ENCODE measurements at regions not wholly inside any gene's neighbourhood (a gene's known extent, or its start where the extent isn't known, plus 50 kb on each side); places are given as distances from the start of the nearest gene placed in this dataset.

- Histone ChIP-seq H3K4me3 (no peak overlapping the region), H2AFZ (ENCODE audit: low read depth, low read length) (no peak overlapping the region), H4K20me1 (replicated peaks; ENCODE audit: control insufficient read depth, insufficient read depth, low read length) (no peaks in the 10 kb centered on the region), H3K9me3 (replicated peaks; ENCODE audit: control insufficient read depth, insufficient read depth, low read depth, low read length) (no peaks in the 10 kb centered on the region), H3K4me1 (replicated peaks in 1 of 2; ENCODE audit: control insufficient read depth in 2 of 2, insufficient read depth in 2 of 2, low read length in 2 of 2) (no peaks in the 10 kb centered on the region), H3K27ac (ENCODE audit: extremely low read depth, low read depth, low read length) (no peak overlapping the region), H3K9me1 (ENCODE audit: control insufficient read depth, insufficient read depth, low read length) (no peaks in the 10 kb centered on the region), H3K79me2 (ENCODE audit: control insufficient read depth, insufficient read depth, low read length) (no peaks in the 10 kb centered on the region), H3K27me3 (ENCODE audit: control insufficient read depth in 2 of 2, insufficient read depth in 2 of 2, low read length in 2 of 2) (no peaks in the 10 kb centered on the region), H3K9ac (ENCODE audit: insufficient read depth in 1 of 2, low read depth in 2 of 2, low read length in 2 of 2) (no peak overlapping the region), H3K36me3 (ENCODE audit: control insufficient read depth, insufficient read depth, low read length) (no peaks in the 10 kb centered on the region), H3K4me2 (ENCODE audit: insufficient read depth, low read length) (no peak overlapping the region)
- ATAC-seq (no peak), DNase-seq (ENCODE audit: extremely low read depth in 1 of 4, low spot score in 3 of 4) (no peak), FAIRE-seq (no peak)
- intact Hi-C loops (cut with micrococcal nuclease), result no loop called here
- in situ Hi-C loops (cut with MboI), result no loop called here
- POLR2A ChIA-PET, result no interaction called here
- CTCF ChIA-PET (ENCODE audit: low intra/inter-chr PET ratio), result no interaction called here
- WGBS (ENCODE audit: insufficient coverage, low coverage, missing lambda C conversion rate), result 0% methylated on average over 4 of the region's 4 CpGs
- no TSS peak for BruUV-seq (replicated peaks)
- TF ChIP-seq HIVEP1 (CRISPR knock-in tag; IDR thresholded peaks at IDR 0.05) (no peak), BCLAF1 (IDR thresholded peaks at IDR 0.05; ENCODE audit: borderline replicate concordance in 1 of 2, control insufficient read depth in 1 of 2, low read depth in 2 of 2, low read length in 1 of 2) (no peak), POLR3A (IDR thresholded peaks at IDR 0.05; ENCODE audit: borderline replicate concordance, extremely low read depth, insufficient read depth, insufficient read length) (no peak), ZNF699 (CRISPR knock-in tag; IDR thresholded peaks at IDR 0.05; ENCODE audit: insufficient replicate concordance) (no peak), ZNF668 (CRISPR knock-in tag; IDR thresholded peaks at IDR 0.05) (no peak), ZNF347 (CRISPR knock-in tag; IDR thresholded peaks at IDR 0.05; ENCODE audit: low read depth) (no peak), TOE1 (IDR thresholded peaks at IDR 0.05; ENCODE audit: borderline replicate concordance) (no peak), TOE1 (CRISPR knock-in tag; IDR thresholded peaks at IDR 0.05; ENCODE audit: borderline replicate concordance, low read depth) (no peak), EP300 (IDR thresholded peaks at IDR 0.05; ENCODE audit: low read length) (no peak), CXXC5 (CRISPR knock-in tag; IDR thresholded peaks at IDR 0.05) (no peak), E4F1 (CRISPR knock-in tag; IDR thresholded peaks at IDR 0.05; ENCODE audit: borderline replicate concordance) (no peak), ZC3H8 (IDR thresholded peaks at IDR 0.05) (no peak), PTRF (tag; IDR thresholded peaks at IDR 0.05) (no peak), ELF2 (CRISPR knock-in tag; IDR thresholded peaks at IDR 0.05) (no peak), HNRNPK (IDR thresholded peaks at IDR 0.05; ENCODE audit: low read depth, low read length, poor library complexity, severe bottlenecking) (no peak)
- TF ChIP-seq, protein P1, sequence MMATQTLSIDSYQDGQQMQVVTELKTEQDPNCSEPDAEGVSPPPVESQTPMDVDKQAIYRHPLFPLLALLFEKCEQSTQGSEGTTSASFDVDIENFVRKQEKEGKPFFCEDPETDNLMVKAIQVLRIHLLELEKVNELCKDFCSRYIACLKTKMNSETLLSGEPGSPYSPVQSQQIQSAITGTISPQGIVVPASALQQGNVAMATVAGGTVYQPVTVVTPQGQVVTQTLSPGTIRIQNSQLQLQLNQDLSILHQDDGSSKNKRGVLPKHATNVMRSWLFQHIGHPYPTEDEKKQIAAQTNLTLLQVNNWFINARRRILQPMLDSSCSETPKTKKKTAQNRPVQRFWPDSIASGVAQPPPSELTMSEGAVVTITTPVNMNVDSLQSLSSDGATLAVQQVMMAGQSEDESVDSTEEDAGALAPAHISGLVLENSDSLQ (IDR thresholded peaks at IDR 0.05), result no peak
Measured at GRCh38 chr13:39245688-39246087, 207.4 kb downstream of the NHLRC3 start.
